Lung (tissue), 11 donors: ENCODE measurements at regions not wholly inside any gene's neighbourhood (a gene's known extent, or its start where the extent isn't known, plus 50 kb on each side); places are given as distances from the start of the nearest gene placed in this dataset.
A peak's percentile ranks its signal among the peaks of the same experiment; 100 is the strongest.
"Not testable (repeated sequence)": the region's sequence is repeated elsewhere in the genome, so short reads cannot be mapped to it uniquely, and the experiment has no call there.

ENCODE experiments used
- ATAC-seq: fragments of 200-7000 bp; cut with Tn5 transposase; one replicate; pipeline ENCODE4 v1.9.1; 2020; ENCODE audit warnings: moderate number of reproducible peaks; ENCODE audit not compliant: insufficient read depth, low FRiP score
- DNase-seq, 3 donors: peaks; one replicate each; pipeline ENCODE4 v3.0.0-alpha.2; 2013 to 2017
- H3K27ac ChIP-seq, 2 donors: one replicate each; pipeline ENCODE4 v1.5.1; 2013; ENCODE audit warnings: mild to moderate bottlenecking in 2 of 2, moderate library complexity in 2 of 2, control low read depth in 1 of 2, inconsistent platforms in 1 of 2, low read depth in 1 of 2, low read length in 1 of 2
- H3K27me3 ChIP-seq, 3 donors: one replicate each; pipeline ENCODE4 v1.5.1; 2013; ENCODE audit warnings: low read length in 2 of 3; ENCODE audit not compliant: control insufficient read depth in 3 of 3, insufficient read depth in 3 of 3
- H3K36me3 ChIP-seq, 4 donors: one replicate each; pipeline ENCODE4 v1.5.1; 2013; ENCODE audit warnings: low read length in 4 of 4, mild to moderate bottlenecking in 1 of 4, moderate library complexity in 1 of 4; ENCODE audit not compliant: control insufficient read depth in 4 of 4, insufficient read depth in 4 of 4
- H3K4me1 ChIP-seq, 5 donors: one replicate each; pipeline ENCODE4 v1.5.1; 2013; ENCODE audit warnings: low read length in 5 of 5, mild to moderate bottlenecking in 2 of 5, moderate library complexity in 1 of 5; ENCODE audit not compliant: control insufficient read depth in 5 of 5, insufficient read depth in 5 of 5
- H3K4me3 ChIP-seq: one replicate; pipeline ENCODE4 v1.5.1; 2013; ENCODE audit warnings: mild to moderate bottlenecking, control low read depth, moderate library complexity
- H3K9ac ChIP-seq, 2 donors: one replicate each; pipeline ENCODE4 v1.5.1; 2013; ENCODE audit warnings: low read length in 2 of 2, control low read depth in 1 of 2; ENCODE audit not compliant: insufficient read depth in 1 of 2
- H3K9me3 ChIP-seq, 4 donors: one replicate each; pipeline ENCODE4 v1.5.1; 2013; ENCODE audit warnings: low read length in 3 of 4, mild to moderate bottlenecking in 1 of 4, moderate library complexity in 1 of 4; ENCODE audit not compliant: control insufficient read depth in 4 of 4, insufficient read depth in 3 of 4
- CTCF ChIP-seq: IDR thresholded peaks from 2 replicates; pipeline ENCODE4 v1.5.1; 2012; ENCODE audit warnings: mild to moderate bottlenecking; ENCODE audit errors: control extremely low read depth, extremely low read depth
- WGBS, 2 donors: extraction: QIAGEN DNeasy Blood & Tissue Kit; methylation state at CpG; one replicate each; pipeline ENCODE4 v1.1.7; 2013; 5-methylcytosine and 5-hydroxymethylcytosine counted together
- donor health status: control.
- donor health status: control.
- donor health status: Bipolar disorder and iron deficiency.
- donor health status: healthy.
- donor health status: DM: yes; HTN: yes; CAD: no.

- H3K27ac ChIP-seq, result no peak overlapping the region
These were observed 55.0 kb upstream of the PPP1R2C start for GRCh38 chrX:42832764-42833549.

GRCh38 chrX:42833550-42833940 is 55.6 kb upstream of the PPP1R2C start:
- H3K27me3 ChIP-seq, ATAC-seq, H3K36me3 ChIP-seq, H3K4me3 ChIP-seq, H3K4me1 ChIP-seq, H3K9ac ChIP-seq, H3K27ac ChIP-seq, H3K9me3 ChIP-seq, DNase-seq: not testable (repeated sequence)
- WGBS, 2 donors, result 61 to 83% methylated on average over 3 to 4 of the region's 4 CpGs

More at GRCh38 chrX:42832764-42833549, 55.0 kb upstream of the PPP1R2C start:
- ATAC-seq, result no peak
- no peak for TF ChIP-seq CTCF
- Histone ChIP-seq H3K27me3 (no peaks in the 10 kb centered on the region), H3K9ac (no peak overlapping the region), H3K4me3 (no peak overlapping the region), H3K36me3 (no peaks in the 10 kb centered on the region), H3K9me3 (no peaks in the 10 kb centered on the region), H3K4me1 (no peaks in the 10 kb centered on the region)
- peak in 1 of 3 donors; percentile 43 for DNase-seq
- 87 to 90% methylated on average over 5 of the region's 5 CpGs for WGBS, 2 donors

- Histone ChIP-seq H3K9ac (no peak overlapping the region), H3K27ac (no peak overlapping the region), H3K27me3 (no peaks in the 10 kb centered on the region), H3K4me1 (no peaks in the 10 kb centered on the region), H3K9me3 (no peaks in the 10 kb centered on the region), H3K4me3 (no peak overlapping the region), H3K36me3 (no peaks in the 10 kb centered on the region)
- TF ChIP-seq CTCF, result no peak
- ATAC-seq (no peak), DNase-seq (peak in 2 of 3 donors; percentile 8 to 22)
- WGBS, 2 donors, result 56 to 80% methylated on average over 4 of the region's 4 CpGs
These were observed 59.3 kb upstream of the PPP1R2C start for GRCh38 chrX:42837101-42837726.

GRCh38 chrX:42837747-42838146 is 59.8 kb upstream of the PPP1R2C start:
- no peaks in the 10 kb centered on the region for H3K4me1 ChIP-seq
- H3K27me3 ChIP-seq, result no peaks in the 10 kb centered on the region
- ATAC-seq (no peak), DNase-seq (no peak)
- no peak overlapping the region for H3K27ac ChIP-seq
- H3K9me3 ChIP-seq, result no peaks in the 10 kb centered on the region
- no peaks in the 10 kb centered on the region for H3K36me3 ChIP-seq
- no peak overlapping the region for H3K4me3 ChIP-seq
- TF ChIP-seq CTCF, result no peak
- no peak overlapping the region for H3K9ac ChIP-seq
